Astrocyte of the spinal cord (primary cell): ENCODE measurements at regions not wholly inside any gene's neighbourhood (a gene's known extent, or its start where the extent isn't known, plus 50 kb on each side); places are given as distances from the start of the nearest gene placed in this dataset.
"Not testable (repeated sequence)": the region's sequence is repeated elsewhere in the genome, so short reads cannot be mapped to it uniquely, and the experiment has no call there.

ENCODE experiments used
- DNase-seq: peaks from one replicate; pipeline ENCODE4 v3.0.0; 2011; ENCODE audit warnings: low read depth, low spot score
- H3K4me3 ChIP-seq: 2 replicates; pipeline ENCODE4 v1.5.1; 2011; ENCODE audit warnings: low read depth, mild to moderate bottlenecking, low read length, moderate library complexity
- in situ Hi-C: cut with HindIII; loops from 2 replicates; pipeline ENCODE4 v1.10.0; 2017; ENCODE audit warnings: low sequenced_read_pairs
- TF ChIP-seq, protein P1 (sequence below): IDR thresholded peaks from 2 replicates; pipeline ENCODE4 v1.5.1; 2012; ENCODE audit warnings: low read depth, mild to moderate bottlenecking, low read length, inconsistent platforms

DNA sequence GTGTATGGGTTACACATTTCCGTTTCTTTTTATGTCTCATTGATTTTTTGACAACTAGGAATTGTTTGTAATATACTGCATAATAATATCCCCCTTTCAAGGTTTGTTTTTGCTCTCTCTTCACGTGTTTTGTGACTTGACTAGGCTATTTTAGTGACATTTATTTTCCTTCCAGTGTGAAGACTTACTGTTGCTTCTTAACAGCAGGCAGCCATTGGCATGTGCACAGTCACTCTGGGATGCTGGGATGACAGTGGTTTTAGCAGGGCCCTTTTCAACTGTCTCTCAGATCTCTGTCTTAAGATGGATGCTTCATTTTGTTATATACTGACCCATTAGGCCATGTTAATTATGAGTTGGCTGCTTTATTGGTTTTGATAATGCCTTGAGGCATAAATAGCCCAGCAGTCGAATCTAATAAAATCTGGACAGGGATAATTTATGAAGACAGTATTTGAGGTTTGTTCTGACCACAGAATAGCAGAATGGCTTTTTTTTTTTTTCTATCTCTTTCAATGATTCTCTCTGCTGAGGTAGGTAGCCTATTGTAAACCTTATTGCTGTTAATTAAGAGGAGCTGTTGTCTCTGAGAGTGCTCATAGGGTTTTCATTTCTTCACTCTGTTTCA lies 536.0 kb downstream of the GABRG2 start:
- no peak overlapping the region for H3K4me3 ChIP-seq
- TF ChIP-seq, protein P1, sequence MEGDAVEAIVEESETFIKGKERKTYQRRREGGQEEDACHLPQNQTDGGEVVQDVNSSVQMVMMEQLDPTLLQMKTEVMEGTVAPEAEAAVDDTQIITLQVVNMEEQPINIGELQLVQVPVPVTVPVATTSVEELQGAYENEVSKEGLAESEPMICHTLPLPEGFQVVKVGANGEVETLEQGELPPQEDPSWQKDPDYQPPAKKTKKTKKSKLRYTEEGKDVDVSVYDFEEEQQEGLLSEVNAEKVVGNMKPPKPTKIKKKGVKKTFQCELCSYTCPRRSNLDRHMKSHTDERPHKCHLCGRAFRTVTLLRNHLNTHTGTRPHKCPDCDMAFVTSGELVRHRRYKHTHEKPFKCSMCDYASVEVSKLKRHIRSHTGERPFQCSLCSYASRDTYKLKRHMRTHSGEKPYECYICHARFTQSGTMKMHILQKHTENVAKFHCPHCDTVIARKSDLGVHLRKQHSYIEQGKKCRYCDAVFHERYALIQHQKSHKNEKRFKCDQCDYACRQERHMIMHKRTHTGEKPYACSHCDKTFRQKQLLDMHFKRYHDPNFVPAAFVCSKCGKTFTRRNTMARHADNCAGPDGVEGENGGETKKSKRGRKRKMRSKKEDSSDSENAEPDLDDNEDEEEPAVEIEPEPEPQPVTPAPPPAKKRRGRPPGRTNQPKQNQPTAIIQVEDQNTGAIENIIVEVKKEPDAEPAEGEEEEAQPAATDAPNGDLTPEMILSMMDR, result no peak
- in situ Hi-C loops, result no loop called here
- no peak for DNase-seq

GRCh38 chr5:162607879-162608278 lies 540.3 kb downstream of the GABRG2 start:
- in situ Hi-C loops, result no loop called here
- H3K4me3 ChIP-seq, result no peak overlapping the region
- TF ChIP-seq, protein P1, result no peak
- DNase-seq, result no peak

GRCh38 chr5:162621726-162622263 lies 554.2 kb downstream of the GABRG2 start:
- in situ Hi-C loops, H3K4me3 ChIP-seq, DNase-seq: not testable (repeated sequence)

DNA sequence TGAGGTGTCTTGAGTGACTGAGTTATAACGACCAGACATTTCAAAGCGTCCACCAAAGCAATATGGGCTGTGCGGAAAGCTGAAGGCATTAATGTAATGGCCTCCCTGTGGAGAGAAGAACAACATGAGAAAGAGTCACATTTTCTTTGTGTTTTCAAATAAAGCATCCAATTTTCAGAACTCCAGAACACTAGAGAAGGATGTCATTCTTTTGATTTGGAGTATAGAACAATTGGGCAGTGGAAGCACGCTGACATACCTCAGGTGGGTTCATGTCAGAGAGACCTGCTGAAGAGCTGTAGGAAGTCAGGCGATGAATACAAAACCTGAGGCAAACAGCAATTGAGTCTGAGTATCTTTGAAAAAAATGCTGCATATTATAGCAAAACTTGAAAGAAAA lies 556.5 kb downstream of the GABRG2 start:
- no peak for DNase-seq
- TF ChIP-seq, protein P1, result no peak
- H3K4me3 ChIP-seq, result no peak overlapping the region
- in situ Hi-C loops, result no loop called here

DNA sequence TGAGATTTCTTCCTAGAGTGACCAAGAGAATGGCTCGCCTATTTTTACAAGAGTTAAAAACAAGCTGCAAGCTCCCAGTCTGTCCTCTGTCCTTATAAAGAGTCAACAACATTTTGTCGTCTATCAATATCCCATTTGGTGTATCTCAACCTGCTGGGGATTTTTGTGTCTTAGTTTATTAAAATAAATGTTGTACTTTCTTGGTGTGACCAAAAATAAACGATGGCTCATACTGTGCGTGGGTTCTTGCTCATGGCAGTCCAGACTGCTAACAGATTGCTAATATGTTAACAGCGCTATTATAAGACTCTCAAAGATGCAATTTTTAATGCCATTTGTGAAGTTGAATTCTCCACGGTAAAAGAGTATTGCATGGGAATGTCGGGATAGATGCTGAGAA lies 569.9 kb downstream of the GABRG2 start:
- TF ChIP-seq, protein P1, result no peak
- in situ Hi-C loops, result no loop called here

GRCh38 chr5:162638849-162639248 lies 571.3 kb downstream of the GABRG2 start:
- no peak for DNase-seq
- in situ Hi-C loops, result no loop called here
- TF ChIP-seq, protein P1, result no peak
- no peak overlapping the region for H3K4me3 ChIP-seq

More for the DNA sequence above, 569.9 kb downstream of the GABRG2 start:
- DNase-seq, result no peak
- no peak overlapping the region for H3K4me3 ChIP-seq

GRCh38 chr5:162641142-162641813 lies 573.7 kb downstream of the GABRG2 start:
- no peak for DNase-seq
- no peak overlapping the region for H3K4me3 ChIP-seq
- TF ChIP-seq, protein P1, result no peak
- in situ Hi-C loops, result no loop called here
